IMR-90 (cell line): ENCODE measurements at regions not wholly inside any gene's neighbourhood (a gene's known extent, or its start where the extent isn't known, plus 50 kb on each side); places are given as distances from the start of the nearest gene placed in this dataset.

Experiments
- ATAC-seq: fragments of 200-7000 bp; cut with Tn5 transposase; 2 replicates; pipeline ENCODE4 v1.9.1; 2020; ENCODE audit warnings: low read depth, mild to moderate bottlenecking, moderate library complexity
- BruUV-seq: library from RNA; stranded (reverse); fragments of 400-500 nt; replicated peaks from 2 replicates; lab custom pipeline; 2021; lab: Mats Ljungman, UMichigan
- CTCF ChIA-PET: fragments of 300-600 bp; formaldehyde crosslinking; extraction: SDS; loops from one replicate; lab custom pipeline; 2021; ENCODE audit warnings: antibody characterized with exemption; lab: Yijun Ruan, JAX
- POLR2A ChIA-PET: fragments of 300-600 bp; sonication (Branson Sonifier 250); formaldehyde crosslinking; loops from one replicate; lab custom pipeline; 2022; ENCODE audit warnings: antibody characterized with exemption; ENCODE audit not compliant: unreplicated experiment; lab: Charles Lee
- DNase-seq: peaks from one replicate; pipeline ENCODE4 v3.0.0; 2013
- H2AFZ ChIP-seq: replicated peaks from 2 replicates; pipeline ENCODE3; 2013; ENCODE audit warnings: low read length, mild to moderate bottlenecking; ENCODE audit not compliant: poor library complexity
- H2AK5ac ChIP-seq: 2 replicates; pipeline ENCODE4 v1.6.1; 2013; ENCODE audit warnings: low read depth, low read length, inconsistent platforms
- H2AK9ac ChIP-seq: replicated peaks from 2 replicates; pipeline ENCODE3; 2013; ENCODE audit warnings: mild to moderate bottlenecking, low read depth, low read length, moderate library complexity; ENCODE audit not compliant: poor library complexity
- H2BK120ac ChIP-seq: 2 replicates; pipeline ENCODE4 v1.6.1; 2013; ENCODE audit warnings: low read depth, low read length, inconsistent platforms
- H2BK15ac ChIP-seq: 3 replicates; pipeline ENCODE4 v1.6.1; 2013; ENCODE audit warnings: low read depth, low read length, inconsistent platforms
- H2BK20ac ChIP-seq: 2 replicates; pipeline ENCODE4 v1.6.1; 2013; ENCODE audit warnings: low read depth, mild to moderate bottlenecking, inconsistent platforms, low read length, moderate library complexity
- H2BK5ac ChIP-seq: 2 replicates; pipeline ENCODE4 v1.6.1; 2013; ENCODE audit warnings: mild to moderate bottlenecking, low read depth, low read length, inconsistent platforms; ENCODE audit not compliant: poor library complexity, severe bottlenecking
- H3K14ac ChIP-seq: replicated peaks from 2 replicates; pipeline ENCODE4 v1.6.1; 2013; ENCODE audit warnings: low read depth, low read length, inconsistent platforms
- H3K18ac ChIP-seq: 2 replicates; pipeline ENCODE4 v1.6.1; 2013; ENCODE audit warnings: low read depth, low read length, control low read depth
- H3K23ac ChIP-seq: 2 replicates; pipeline ENCODE4 v1.6.1; 2013; ENCODE audit warnings: low read depth, low read length, inconsistent platforms
- H3K27ac ChIP-seq: 2 replicates; pipeline ENCODE4 v1.5.1; 2013; ENCODE audit warnings: mild to moderate bottlenecking, control low read depth, low read length; ENCODE audit not compliant: insufficient read depth
- H3K27me3 ChIP-seq: 2 replicates; pipeline ENCODE4 v1.6.1; 2013; ENCODE audit warnings: low read length; ENCODE audit not compliant: control insufficient read depth, insufficient read depth
- H3K36me3 ChIP-seq: 2 replicates; pipeline ENCODE4 v1.6.1; 2013; ENCODE audit warnings: low read length, mixed read lengths; ENCODE audit not compliant: control insufficient read depth, insufficient read depth
- H3K4ac ChIP-seq: 2 replicates; pipeline ENCODE4 v1.6.1; 2013; ENCODE audit warnings: low read depth, low read length, inconsistent platforms
- H3K4me1 ChIP-seq: 2 replicates; pipeline ENCODE4 v1.6.1; 2013; ENCODE audit warnings: low read length, mixed read lengths; ENCODE audit not compliant: control insufficient read depth, insufficient read depth
- H3K4me2 ChIP-seq: 2 replicates; pipeline ENCODE4 v1.6.1; 2013; ENCODE audit warnings: low read depth, mild to moderate bottlenecking, control low read depth, low read length, moderate library complexity
- H3K4me3 ChIP-seq: 2 replicates; pipeline ENCODE4 v1.5.1; 2013; ENCODE audit warnings: low read depth, mild to moderate bottlenecking, control low read depth, low read length, moderate library complexity; ENCODE audit not compliant: insufficient read depth
- H3K56ac ChIP-seq: 2 replicates; pipeline ENCODE4 v1.6.1; 2013; ENCODE audit warnings: low read length, inconsistent platforms; ENCODE audit not compliant: insufficient read depth; ENCODE audit errors: extremely low read depth
- H3K79me1 ChIP-seq, 2 experiments: 2 replicates each; pipeline ENCODE4 v1.6.1; 2013; ENCODE audit warnings: low read length in 2 of 2, inconsistent platforms in 1 of 2, low read depth in 1 of 2
- H3K9ac ChIP-seq: 2 replicates; pipeline ENCODE4 v1.6.1; 2013; ENCODE audit warnings: low read depth, low read length, control low read depth
- H3K9me1 ChIP-seq: 2 replicates; pipeline ENCODE4 v1.6.1; 2013; ENCODE audit warnings: low read length, inconsistent platforms; ENCODE audit not compliant: insufficient read depth
- H3K9me3 ChIP-seq: 2 replicates; pipeline ENCODE4 v1.6.1; 2013; ENCODE audit warnings: low read length; ENCODE audit not compliant: control insufficient read depth, insufficient read depth
- H4K20me1 ChIP-seq: 2 replicates; pipeline ENCODE4 v1.6.1; 2013; ENCODE audit warnings: low read length, inconsistent platforms; ENCODE audit not compliant: insufficient read depth
- H4K5ac ChIP-seq: 2 replicates; pipeline ENCODE4 v1.6.1; 2013; ENCODE audit warnings: mild to moderate bottlenecking, low read depth, low read length, control low read depth
- H4K8ac ChIP-seq, 2 experiments: 2 replicates each; pipeline ENCODE4 v1.6.1; 2013; ENCODE audit warnings: low read depth in 2 of 2, low read length in 2 of 2, control low read depth in 1 of 2, inconsistent platforms in 1 of 2
- H4K91ac ChIP-seq: 2 replicates; pipeline ENCODE4 v1.6.1; 2013; ENCODE audit warnings: low read depth, low read length, inconsistent platforms; ENCODE audit not compliant: insufficient read depth
- BHLHE40 ChIP-seq: fragments of 150-350 bp; IDR thresholded peaks from 2 replicates; pipeline ENCODE4 v1.6.1; 2016; ENCODE audit warnings: mild to moderate bottlenecking, low read depth, low read length
- ELK1 ChIP-seq: fragments of 150-350 bp; IDR thresholded peaks from 2 replicates; pipeline ENCODE4 v1.6.1; 2016; ENCODE audit warnings: low read depth, mild to moderate bottlenecking, low read length, moderate library complexity, borderline replicate concordance
- FOS ChIP-seq: fragments of 150-350 bp; IDR thresholded peaks from 2 replicates; pipeline ENCODE4 v1.6.1; 2016; ENCODE audit warnings: low read depth, low read length
- MAZ ChIP-seq: IDR thresholded peaks from 2 replicates; pipeline ENCODE4 v1.6.1; 2012; ENCODE audit warnings: low read depth, mild to moderate bottlenecking, low read length, improper control_type of control experiment, moderate library complexity, borderline replicate concordance
- POLR2A ChIP-seq: IDR thresholded peaks from 2 replicates; pipeline ENCODE4 v1.6.1; 2012; ENCODE audit warnings: mild to moderate bottlenecking, low read depth, low read length
- RFX5 ChIP-seq: IDR thresholded peaks from 2 replicates; pipeline ENCODE4 v1.8.0; 2012; ENCODE audit warnings: low read depth, mild to moderate bottlenecking, low read length, moderate library complexity
- dilution Hi-C: fragments of 300-500 bp; cut with HindIII; formaldehyde crosslinking; loops from one replicate; pipeline ENCODE4 v1.14.3; 2018; ENCODE audit warnings: low sequenced_read_pairs; ENCODE audit not compliant: unreplicated experiment
- in situ Hi-C: fragments of 300-500 bp; cut with MboI; formaldehyde crosslinking; loops from 3 replicates; pipeline ENCODE4 v1.14.3; 2019; ENCODE audit warnings: low sequenced_read_pairs, inconsistent platforms, mixed read lengths
- intact Hi-C: fragments of 100-400 bp; cut with micrococcal nuclease; formaldehyde crosslinking; loops from 2 replicates; pipeline ENCODE4 v1.10.0; 2022
- TF ChIP-seq, protein P1 (sequence below): fragments of 150-350 bp; IDR thresholded peaks from 2 replicates; pipeline ENCODE4 v1.6.1; 2017; ENCODE audit warnings: mild to moderate bottlenecking, antibody characterized with exemption, low read length, low read depth

- Histone ChIP-seq H3K23ac (no peak overlapping the region), H3K27me3 (no peaks in the 10 kb centered on the region), H3K4me1 (no peaks in the 10 kb centered on the region), H3K9me1 (no peaks in the 10 kb centered on the region), H3K56ac (no peak overlapping the region), H3K4me2 (no peak overlapping the region), H2BK5ac (no peak overlapping the region), H2AK5ac (no peak overlapping the region), H3K9me3 (no peaks in the 10 kb centered on the region), H2BK120ac (no peak overlapping the region), H2AFZ (no peak overlapping the region), H3K14ac (no peak overlapping the region), H3K9ac (no peak overlapping the region), H3K4ac (no peak overlapping the region), H2AK9ac (no peak overlapping the region), H3K27ac (no peak overlapping the region), H4K5ac (no peak overlapping the region), H2BK20ac (no peak overlapping the region), H3K18ac (no peak overlapping the region), H2BK15ac (no peak overlapping the region), H4K20me1 (no peaks in the 10 kb centered on the region), H4K91ac (no peak overlapping the region), H3K79me1 (no peaks in the 10 kb centered on the region), H3K4me3 (no peak overlapping the region), H4K8ac (no peak overlapping the region), H3K36me3 (no peaks in the 10 kb centered on the region)
- ATAC-seq (no peak), DNase-seq (no peak)
- dilution Hi-C loops (no loop called here), in situ Hi-C loops (no loop called here), intact Hi-C loops (no loop called here)
- POLR2A ChIA-PET: no interaction called here
- CTCF ChIA-PET: no interaction called here
- BruUV-seq: no TSS peak
- TF ChIP-seq ELK1 (no peak), RFX5 (no peak), POLR2A (no peak), MAZ (no peak), FOS (no peak), BHLHE40 (no peak)
- TF ChIP-seq, protein P1, sequence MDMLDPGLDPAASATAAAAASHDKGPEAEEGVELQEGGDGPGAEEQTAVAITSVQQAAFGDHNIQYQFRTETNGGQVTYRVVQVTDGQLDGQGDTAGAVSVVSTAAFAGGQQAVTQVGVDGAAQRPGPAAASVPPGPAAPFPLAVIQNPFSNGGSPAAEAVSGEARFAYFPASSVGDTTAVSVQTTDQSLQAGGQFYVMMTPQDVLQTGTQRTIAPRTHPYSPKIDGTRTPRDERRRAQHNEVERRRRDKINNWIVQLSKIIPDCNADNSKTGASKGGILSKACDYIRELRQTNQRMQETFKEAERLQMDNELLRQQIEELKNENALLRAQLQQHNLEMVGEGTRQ: no peak
These were observed 67.1 kb upstream of the GRIK2 start for GRCh38 chr6:101326411-101326810.
